ENCODE measurements at regions not wholly inside any gene's neighbourhood (a gene's known extent, or its start where the extent isn't known, plus 50 kb on each side); places are given as distances from the start of the nearest gene placed in this dataset.

- no peak for TF ChIP-seq EZH2phosphoT487 (IDR thresholded peaks at IDR 0.05; ENCODE audit: unreplicated experiment)
- TF ChIP-seq POLR2AphosphoS5 (IDR thresholded peaks at IDR 0.05; ENCODE audit: low read depth) = no peak
- TF ChIP-seq, protein P1, sequence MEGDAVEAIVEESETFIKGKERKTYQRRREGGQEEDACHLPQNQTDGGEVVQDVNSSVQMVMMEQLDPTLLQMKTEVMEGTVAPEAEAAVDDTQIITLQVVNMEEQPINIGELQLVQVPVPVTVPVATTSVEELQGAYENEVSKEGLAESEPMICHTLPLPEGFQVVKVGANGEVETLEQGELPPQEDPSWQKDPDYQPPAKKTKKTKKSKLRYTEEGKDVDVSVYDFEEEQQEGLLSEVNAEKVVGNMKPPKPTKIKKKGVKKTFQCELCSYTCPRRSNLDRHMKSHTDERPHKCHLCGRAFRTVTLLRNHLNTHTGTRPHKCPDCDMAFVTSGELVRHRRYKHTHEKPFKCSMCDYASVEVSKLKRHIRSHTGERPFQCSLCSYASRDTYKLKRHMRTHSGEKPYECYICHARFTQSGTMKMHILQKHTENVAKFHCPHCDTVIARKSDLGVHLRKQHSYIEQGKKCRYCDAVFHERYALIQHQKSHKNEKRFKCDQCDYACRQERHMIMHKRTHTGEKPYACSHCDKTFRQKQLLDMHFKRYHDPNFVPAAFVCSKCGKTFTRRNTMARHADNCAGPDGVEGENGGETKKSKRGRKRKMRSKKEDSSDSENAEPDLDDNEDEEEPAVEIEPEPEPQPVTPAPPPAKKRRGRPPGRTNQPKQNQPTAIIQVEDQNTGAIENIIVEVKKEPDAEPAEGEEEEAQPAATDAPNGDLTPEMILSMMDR (conservative IDR thresholded peaks at IDR 0.05; ENCODE audit: low read depth in 2 of 2) = no peak
- no peak for TF ChIP-seq CREB1 (CRISPR knock-in tag; IDR thresholded peaks at IDR 0.05; ENCODE audit: low read depth)
- TF ChIP-seq EZH2 (IDR thresholded peaks at IDR 0.05; ENCODE audit: low read depth, unreplicated experiment) = no peak
- no peak for TF ChIP-seq JUNB (IDR thresholded peaks at IDR 0.05; ENCODE audit: unreplicated experiment)
- TF ChIP-seq ZNF331 (CRISPR knock-in tag; IDR thresholded peaks at IDR 0.05; ENCODE audit: low read depth) = no peak
- no peak for TF ChIP-seq REST (IDR thresholded peaks at IDR 0.05; ENCODE audit: unreplicated experiment)
- TF ChIP-seq, protein P2, sequence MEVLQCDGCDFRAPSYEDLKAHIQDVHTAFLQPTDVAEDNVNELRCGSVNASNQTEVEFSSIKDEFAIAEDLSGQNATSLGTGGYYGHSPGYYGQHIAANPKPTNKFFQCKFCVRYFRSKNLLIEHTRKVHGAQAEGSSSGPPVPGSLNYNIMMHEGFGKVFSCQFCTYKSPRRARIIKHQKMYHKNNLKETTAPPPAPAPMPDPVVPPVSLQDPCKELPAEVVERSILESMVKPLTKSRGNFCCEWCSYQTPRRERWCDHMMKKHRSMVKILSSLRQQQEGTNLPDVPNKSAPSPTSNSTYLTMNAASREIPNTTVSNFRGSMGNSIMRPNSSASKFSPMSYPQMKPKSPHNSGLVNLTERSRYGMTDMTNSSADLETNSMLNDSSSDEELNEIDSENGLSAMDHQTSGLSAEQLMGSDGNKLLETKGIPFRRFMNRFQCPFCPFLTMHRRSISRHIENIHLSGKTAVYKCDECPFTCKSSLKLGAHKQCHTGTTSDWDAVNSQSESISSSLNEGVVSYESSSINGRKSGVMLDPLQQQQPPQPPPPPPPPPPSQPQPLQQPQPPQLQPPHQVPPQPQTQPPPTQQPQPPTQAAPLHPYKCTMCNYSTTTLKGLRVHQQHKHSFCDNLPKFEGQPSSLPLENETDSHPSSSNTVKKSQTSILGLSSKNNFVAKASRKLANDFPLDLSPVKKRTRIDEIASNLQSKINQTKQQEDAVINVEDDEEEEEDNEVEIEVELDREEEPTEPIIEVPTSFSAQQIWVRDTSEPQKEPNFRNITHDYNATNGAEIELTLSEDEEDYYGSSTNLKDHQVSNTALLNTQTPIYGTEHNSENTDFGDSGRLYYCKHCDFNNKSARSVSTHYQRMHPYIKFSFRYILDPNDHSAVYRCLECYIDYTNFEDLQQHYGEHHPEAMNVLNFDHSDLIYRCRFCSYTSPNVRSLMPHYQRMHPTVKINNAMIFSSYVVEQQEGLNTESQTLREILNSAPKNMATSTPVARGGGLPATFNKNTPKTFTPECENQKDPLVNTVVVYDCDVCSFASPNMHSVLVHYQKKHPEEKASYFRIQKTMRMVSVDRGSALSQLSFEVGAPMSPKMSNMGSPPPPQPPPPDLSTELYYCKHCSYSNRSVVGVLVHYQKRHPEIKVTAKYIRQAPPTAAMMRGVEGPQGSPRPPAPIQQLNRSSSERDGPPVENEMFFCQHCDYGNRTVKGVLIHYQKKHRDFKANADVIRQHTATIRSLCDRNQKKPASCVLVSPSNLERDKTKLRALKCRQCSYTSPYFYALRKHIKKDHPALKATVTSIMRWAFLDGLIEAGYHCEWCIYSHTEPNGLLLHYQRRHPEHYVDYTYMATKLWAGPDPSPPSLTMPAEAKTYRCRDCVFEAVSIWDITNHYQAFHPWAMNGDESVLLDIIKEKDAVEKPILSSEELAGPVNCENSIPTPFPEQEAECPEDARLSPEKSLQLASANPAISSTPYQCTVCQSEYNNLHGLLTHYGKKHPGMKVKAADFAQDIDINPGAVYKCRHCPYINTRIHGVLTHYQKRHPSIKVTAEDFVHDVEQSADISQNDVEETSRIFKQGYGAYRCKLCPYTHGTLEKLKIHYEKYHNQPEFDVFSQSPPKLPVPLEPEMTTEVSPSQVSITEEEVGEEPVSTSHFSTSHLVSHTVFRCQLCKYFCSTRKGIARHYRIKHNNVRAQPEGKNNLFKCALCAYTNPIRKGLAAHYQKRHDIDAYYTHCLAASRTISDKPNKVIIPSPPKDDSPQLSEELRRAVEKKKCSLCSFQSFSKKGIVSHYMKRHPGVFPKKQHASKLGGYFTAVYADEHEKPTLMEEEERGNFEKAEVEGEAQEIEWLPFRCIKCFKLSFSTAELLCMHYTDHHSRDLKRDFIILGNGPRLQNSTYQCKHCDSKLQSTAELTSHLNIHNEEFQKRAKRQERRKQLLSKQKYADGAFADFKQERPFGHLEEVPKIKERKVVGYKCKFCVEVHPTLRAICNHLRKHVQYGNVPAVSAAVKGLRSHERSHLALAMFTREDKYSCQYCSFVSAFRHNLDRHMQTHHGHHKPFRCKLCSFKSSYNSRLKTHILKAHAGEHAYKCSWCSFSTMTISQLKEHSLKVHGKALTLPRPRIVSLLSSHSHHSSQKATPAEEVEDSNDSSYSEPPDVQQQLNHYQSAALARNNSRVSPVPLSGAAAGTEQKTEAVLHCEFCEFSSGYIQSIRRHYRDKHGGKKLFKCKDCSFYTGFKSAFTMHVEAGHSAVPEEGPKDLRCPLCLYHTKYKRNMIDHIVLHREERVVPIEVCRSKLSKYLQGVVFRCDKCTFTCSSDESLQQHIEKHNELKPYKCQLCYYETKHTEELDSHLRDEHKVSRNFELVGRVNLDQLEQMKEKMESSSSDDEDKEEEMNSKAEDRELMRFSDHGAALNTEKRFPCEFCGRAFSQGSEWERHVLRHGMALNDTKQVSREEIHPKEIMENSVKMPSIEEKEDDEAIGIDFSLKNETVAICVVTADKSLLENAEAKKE (CRISPR knock-in tag; IDR thresholded peaks at IDR 0.05) = no peak
- no peak for TF ChIP-seq ETS1 (IDR thresholded peaks at IDR 0.05)
- TF ChIP-seq ZNF114 (CRISPR knock-in tag; IDR thresholded peaks at IDR 0.05) = no peak
Observed at GRCh38 chr11:126127284-126127845, 64.7 kb upstream of the CDON start.
